Anterior cingulate cortex (tissue), 58 donors: ENCODE measurements at regions not wholly inside any gene's neighbourhood (a gene's known extent, or its start where the extent isn't known, plus 50 kb on each side); places are given as distances from the start of the nearest gene placed in this dataset.

Source experiments
- DNase-seq, 58 donors: peaks; one replicate each; lab custom pipeline; 2025; lab: John Stamatoyannopoulos, UW

DNA sequence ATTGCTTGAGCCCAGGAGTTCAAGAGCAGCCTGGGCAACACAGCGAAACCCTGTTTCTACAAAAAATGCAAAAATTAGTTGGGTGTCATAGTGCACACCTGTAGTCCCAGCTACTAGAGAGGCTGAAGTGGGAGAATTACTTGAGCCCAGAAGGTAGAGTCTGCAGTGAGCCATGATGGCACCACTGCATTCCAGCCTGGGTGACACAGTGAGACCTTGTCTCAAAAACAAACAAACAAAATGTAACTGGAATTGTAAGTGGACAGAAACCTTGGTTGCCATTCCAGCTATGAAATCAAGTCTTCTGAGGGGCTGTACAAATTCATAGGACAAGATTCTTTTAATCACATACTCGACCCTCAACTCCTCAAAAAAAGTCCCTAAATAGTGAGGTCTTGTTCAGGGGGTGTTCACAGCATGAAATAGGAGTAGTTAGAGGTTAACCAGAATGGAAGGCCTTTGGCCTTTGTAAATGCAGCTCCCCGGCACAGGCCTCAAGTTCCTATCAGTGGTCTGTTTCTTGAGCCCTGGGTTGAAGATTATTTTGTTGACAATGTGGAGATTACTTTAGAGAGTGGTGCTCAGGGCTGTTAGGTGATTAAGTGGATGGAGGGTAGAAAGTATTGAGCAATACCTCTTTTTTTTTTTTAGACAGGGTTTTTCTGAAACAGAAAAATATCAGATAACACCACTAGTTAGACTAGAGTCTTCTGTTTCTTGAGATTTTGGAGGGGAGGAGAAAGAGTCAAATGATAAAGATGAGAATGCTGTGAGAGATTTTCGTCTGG, 138.7 kb upstream of the ZNF648 start:
- no peak for DNase-seq

DNA sequence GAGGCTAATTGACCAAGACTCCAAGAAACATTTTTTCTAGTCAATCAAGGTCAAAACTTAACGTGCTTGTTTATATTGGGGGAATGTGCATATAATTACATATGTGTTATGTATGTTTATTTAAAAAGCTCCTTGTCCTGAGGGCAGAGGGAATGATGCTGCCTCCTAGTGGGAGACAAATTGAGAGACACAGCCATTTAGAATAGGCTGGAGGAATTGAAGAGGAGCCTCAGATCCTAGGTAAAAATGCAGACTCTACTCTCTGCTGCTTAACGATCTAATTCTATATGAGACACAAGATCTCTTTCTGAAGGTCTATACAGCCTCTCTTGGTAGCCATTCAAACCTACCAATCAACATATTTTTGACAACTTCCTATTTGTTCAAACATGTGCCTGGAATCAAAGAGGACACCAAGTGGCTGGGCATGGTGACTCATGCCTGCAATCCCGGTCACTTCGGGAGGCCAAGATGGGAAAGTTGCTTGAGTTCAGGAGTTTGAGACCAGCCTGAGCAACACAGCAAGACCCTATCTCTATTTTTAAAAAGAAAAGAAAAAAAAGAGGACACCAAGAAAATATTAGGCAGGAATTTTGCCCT, 136.6 kb upstream of the ZNF648 start:
- no peak for DNase-seq

DNA sequence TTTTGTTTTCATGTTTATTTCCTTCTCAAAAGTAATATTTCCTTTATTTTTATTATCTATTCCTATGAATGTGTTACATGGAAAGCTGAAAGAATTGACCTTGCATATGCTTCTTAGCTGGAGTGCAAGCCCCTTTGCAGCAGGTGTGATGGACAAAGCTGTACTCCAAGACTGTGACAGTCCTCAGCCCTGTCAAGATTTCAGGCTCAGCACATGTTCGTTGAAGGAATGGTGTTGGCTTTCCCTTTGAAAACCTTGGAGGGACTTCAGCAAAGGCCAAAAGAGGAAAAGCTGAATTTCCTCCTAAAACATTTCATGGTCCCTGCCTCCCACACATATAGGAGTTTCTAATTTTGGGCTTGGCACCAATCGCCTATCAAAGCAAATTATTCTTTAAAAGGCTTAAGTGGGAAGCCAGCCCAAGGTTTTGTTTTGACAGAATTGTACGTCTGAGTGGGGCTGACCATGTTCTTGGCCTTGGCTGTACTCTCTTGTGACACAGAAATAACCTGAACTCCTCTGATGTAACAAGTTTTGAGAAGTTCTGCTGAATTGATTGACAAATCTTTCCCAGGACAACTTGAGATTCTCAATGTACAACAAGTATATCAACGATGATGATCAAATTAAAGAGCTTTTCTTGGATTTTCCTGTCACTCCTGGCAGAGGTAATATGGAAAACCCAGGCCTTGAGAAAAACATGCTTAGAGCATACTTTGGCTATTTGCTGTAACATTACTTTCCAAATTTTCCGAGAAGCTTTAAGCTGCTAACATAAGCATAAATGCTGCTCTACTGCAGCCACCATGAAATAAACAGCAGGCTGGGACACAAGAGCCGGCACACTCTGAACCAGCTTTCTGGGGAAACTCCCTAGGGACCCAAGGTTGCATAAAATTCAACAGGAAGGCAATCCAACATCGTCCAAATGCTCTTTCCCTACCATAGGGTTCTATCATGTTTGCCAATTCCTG, 135.7 kb upstream of the ZNF648 start:
- DNase-seq, result no peak

GRCh38 chr1:182195733-182196132, 134.2 kb upstream of the ZNF648 start:
- DNase-seq, result no peak

DNA sequence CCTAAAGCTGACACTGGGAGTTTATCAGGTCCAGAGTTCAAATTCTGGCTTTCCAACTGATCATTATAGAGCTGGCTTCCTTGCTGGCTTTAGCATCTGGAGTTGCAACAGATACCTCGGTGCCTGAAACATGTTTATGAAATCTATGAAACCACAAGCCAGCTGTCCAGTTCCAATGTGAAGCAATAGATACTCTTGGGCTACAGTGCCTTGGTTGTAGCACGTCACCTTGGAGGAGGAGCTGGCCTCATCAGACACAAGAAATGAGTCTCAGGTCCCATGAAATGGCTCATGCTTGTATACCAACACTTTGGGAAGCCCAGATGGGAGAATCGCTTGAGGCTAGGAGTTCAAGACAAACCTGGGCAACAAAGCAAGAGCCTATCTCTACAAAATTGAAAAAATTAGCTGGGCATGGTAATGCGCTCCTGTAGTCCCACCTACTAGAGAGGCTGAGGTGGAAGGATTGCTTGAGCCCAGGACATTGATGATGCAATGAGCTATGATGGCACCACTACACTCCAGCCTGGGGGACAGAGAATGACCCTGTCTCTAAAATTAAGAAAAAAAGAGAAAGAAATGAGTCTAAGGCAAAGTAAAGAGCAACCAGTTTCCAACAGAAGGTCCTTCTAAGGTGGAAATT, 132.5 kb upstream of the ZNF648 start:
- DNase-seq, result no peak

GRCh38 chr1:182192966-182193365, 131.5 kb upstream of the ZNF648 start:
- no peak for DNase-seq

DNA sequence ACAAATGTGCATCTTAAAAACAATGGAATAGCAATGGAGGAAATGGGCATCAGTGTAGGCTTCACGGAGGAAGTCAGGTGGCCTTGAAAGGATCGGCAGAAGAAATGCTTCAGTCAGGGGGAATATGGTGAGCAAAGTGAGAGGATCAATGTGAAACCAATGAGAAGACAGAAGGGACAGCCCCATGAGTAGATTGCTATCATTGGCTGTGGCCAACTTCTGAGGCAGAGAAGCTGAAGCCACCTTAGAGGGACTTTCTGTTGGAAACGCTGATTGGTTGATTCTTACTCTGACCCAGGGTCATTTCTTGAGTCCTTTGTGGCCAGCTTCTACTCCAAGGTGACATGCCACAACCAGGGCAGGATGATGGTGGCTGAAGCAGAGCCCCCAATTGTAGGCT, 130.7 kb upstream of the ZNF648 start:
- no peak for DNase-seq

DNA sequence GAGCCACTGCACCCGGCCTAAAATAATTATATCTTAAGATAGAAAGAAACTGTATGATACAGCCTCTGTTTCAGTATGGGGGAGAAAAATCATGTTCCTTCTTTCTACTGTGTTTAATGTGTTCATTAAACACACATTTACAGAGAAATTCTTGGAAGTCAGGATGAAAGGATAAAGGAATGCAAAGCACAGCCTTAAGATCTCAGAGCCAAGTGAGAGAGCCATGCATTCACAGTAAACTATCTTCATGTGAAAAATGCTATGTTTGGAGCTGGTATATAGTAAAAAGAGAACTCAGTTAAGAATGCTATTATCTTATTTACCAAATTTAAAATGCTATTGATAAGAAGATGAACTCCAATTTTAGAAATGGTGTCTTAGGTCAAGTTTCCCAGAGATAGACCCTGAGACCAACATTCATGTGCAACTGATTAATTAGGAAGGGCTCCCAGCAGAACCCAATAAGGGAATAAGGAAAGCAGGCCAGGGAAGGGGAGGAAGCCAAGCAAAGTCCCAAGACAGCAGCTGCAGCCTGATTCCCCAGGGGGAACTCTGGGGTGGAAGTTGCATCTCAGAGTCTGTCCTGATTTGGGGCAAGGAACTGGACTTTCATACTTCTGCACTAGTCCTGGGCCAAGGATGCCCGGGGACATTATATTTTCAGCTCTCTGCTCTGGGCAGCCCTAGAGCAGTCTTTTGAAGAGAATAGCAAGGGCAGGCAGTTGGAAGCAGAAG, 130.0 kb upstream of the ZNF648 start:
- DNase-seq, result no peak

- DNase-seq, result no peak
These were observed 128.1 kb upstream of the ZNF648 start for GRCh38 chr1:182189535-182190066.

GRCh38 chr1:182186757-182187146, 125.2 kb upstream of the ZNF648 start:
- DNase-seq, result no peak

DNA sequence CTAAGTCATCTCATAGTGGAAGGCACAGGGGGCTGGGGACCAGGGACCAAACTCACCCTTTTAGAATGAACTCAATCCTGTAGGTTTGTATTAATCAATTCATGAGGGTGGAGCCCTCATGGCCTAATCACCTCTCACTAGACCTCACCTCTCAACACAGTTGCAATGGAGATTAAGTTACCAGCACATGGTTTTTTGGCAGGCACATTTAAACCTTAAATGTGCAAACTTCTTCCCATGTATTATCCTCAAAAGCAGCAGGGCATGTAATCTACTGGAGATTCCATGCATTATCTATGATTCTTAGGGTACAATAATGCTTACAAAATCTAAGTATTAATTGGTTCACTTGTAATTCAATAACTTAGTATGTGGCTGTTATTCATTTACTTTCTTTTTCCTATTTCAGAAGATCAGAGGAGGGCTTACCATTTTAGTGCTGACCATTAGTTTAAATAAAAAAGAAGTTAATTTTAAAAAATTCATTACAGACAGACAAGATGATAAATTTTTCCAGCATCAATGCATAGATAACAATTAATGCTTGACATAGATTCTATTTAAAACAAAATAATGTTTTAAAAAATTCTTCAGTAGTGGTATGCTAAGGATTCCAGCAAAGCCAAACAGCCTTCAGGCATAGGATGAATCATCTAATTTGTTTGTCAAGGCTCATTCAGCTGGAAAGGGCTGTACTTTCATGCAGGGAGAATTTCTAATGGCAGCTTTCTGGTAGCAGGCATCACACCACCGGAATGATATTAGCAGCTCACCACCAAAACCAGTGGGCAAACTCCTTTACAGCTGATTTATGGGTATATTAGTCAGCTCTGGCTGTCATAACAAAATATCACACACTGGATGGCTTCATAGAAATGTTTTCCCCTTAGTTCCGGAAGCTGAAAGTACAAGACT, 124.6 kb upstream of the ZNF648 start:
- DNase-seq, result peak in 1 of 58 donors; percentile 5

- no peak for DNase-seq
These were observed 123.6 kb upstream of the ZNF648 start for GRCh38 chr1:182185136-182185535.

GRCh38 chr1:182183606-182184005, 122.1 kb upstream of the ZNF648 start:
- no peak for DNase-seq

DNA sequence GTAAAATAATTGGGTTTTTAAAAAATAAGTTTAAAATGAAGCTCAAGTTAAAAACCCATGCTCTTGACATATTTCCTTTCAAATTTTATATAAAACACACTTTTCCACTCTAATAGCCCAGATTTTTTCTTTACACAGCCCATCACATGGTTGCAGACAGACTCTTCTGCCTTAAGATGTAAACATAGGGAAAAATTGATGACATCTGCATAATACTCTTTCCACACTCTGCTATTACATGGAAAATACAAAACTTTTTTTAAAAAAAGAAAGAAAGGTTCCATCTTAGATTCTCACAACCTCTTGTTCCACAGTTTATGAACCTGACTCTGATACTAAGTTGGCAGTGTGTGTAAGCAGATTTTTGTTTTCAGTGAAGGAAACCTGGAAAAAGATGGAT, 120.8 kb upstream of the ZNF648 start:
- DNase-seq, result no peak

DNA sequence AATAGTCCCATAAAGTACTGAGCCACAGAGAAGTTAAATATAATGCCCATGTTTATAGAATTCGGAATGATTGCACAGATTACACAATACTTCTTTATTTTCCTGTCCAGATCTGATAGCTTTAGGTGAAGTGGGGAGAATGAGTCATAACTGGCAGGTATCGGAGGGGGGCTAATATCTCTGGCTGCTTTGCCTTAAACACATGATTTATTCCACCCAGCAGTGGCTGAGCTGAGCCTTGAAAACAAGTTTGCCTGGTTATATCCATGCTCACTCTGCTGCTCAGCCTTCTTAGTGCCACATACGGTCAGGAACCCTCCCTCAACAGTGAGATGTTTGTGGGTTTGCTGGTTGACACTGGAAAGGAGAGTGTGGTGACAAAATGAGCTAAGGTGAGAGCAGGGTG, 119.7 kb upstream of the ZNF648 start:
- DNase-seq, result no peak

GRCh38 chr1:182175361-182175931, 113.9 kb upstream of the ZNF648 start:
- no peak for DNase-seq

GRCh38 chr1:182174513-182174855, 113.0 kb upstream of the ZNF648 start:
- DNase-seq, result no peak

GRCh38 chr1:182173808-182174512, 112.4 kb upstream of the ZNF648 start:
- DNase-seq, result peak in 34 of 58 donors; percentile 5 to 70 (median 27)
